ENCODE measurements at regions not wholly inside any gene's neighbourhood (a gene's known extent, or its start where the extent isn't known, plus 50 kb on each side); places are given as distances from the start of the nearest gene placed in this dataset.

GRCh38 chr15:79527821-79528220 is 95.7 kb downstream of the MINAR1 start:
- TF ChIP-seq CTCF (IDR thresholded peaks at IDR 0.05) = no peak
- no peak for TF ChIP-seq EZH2 (IDR thresholded peaks at IDR 0.05; ENCODE audit: borderline replicate concordance, insufficient read depth, low read depth, low read length, poor library complexity, severe bottlenecking)

Measured in B cell (primary cell).